WERI-Rb-1 (cell line): ENCODE measurements at regions not wholly inside any gene's neighbourhood (a gene's known extent, or its start where the extent isn't known, plus 50 kb on each side); places are given as distances from the start of the nearest gene placed in this dataset.

Experiments
- DNase-seq: peaks from one replicate; pipeline ENCODE4 v3.0.0-alpha.2; 2020
- H3K27ac ChIP-seq: fragments of 250-450 bp; sonication (Bioruptor Pico); 2 replicates; pipeline ENCODE4 v1.5.1; 2020; ENCODE audit warnings: mild to moderate bottlenecking, moderate library complexity
- H3K27me3 ChIP-seq: fragments of 250-450 bp; sonication (Bioruptor Pico); 2 replicates; pipeline ENCODE4 v1.5.1; 2021; ENCODE audit warnings: mild to moderate bottlenecking, low read depth, moderate library complexity; ENCODE audit not compliant: insufficient read depth, severe bottlenecking
- H3K36me3 ChIP-seq: fragments of 250-450 bp; sonication (Bioruptor Pico); 2 replicates; pipeline ENCODE4 v1.5.1; 2020; ENCODE audit warnings: mild to moderate bottlenecking, moderate library complexity
- H3K4me3 ChIP-seq: 2 replicates; pipeline ENCODE4 v1.5.1; 2011; ENCODE audit warnings: low read depth, mild to moderate bottlenecking, control low read depth, low read length
- H3K9me3 ChIP-seq: fragments of 250-450 bp; sonication (Bioruptor Pico); 2 replicates; pipeline ENCODE4 v1.5.1; 2021; ENCODE audit warnings: mild to moderate bottlenecking, moderate library complexity; ENCODE audit not compliant: severe bottlenecking
- CTCF ChIP-seq: IDR thresholded peaks from 2 replicates; pipeline ENCODE4 v1.5.1; 2011; ENCODE audit warnings: low read depth, mild to moderate bottlenecking, control low read depth, inconsistent platforms, low read length

- Histone ChIP-seq H3K4me3 (no peak overlapping the region), H3K27ac (no peak overlapping the region), H3K9me3 (no peaks in the 10 kb centered on the region), H3K36me3 (no peaks in the 10 kb centered on the region), H3K27me3 (no peaks in the 10 kb centered on the region)
- DNase-seq: no peak
- no peak for TF ChIP-seq CTCF
Observed at GRCh38 chr18:78246588-78246987, 733.0 kb upstream of the SALL3 start.

DNA sequence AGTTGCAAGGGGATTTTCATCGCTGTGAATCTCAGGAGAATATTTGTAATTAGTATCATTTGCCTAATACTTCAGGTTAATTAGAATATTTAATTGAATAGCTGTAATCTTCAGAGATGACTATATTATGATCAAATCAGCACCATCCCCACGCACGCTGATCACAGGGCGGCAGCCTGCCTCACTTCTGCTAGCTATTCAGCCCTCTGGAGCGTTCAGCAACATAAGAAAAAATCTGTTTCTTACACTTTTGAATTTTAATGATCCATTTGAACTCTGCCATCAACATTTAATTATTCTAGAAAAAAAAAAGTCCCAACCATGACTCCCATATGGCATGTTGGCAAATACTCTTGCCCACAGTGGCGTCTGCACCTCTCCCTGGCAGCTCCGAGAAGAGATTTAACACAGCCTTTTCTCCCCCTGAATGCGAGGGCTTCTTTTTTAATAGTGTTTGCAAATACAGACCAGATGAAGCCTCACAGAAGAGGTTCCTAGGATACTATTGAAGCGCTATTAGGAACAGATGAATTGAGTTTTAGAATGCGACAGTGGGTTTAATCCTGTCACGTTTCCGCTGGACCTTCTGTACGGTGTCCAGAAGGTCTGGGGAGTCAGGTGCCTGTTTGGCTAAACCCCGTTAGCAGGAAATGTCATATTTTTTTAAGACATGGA is 731.9 kb upstream of the SALL3 start:
- DNase-seq: peak; percentile 59
- H3K36me3 ChIP-seq: no peaks in the 10 kb centered on the region
- TF ChIP-seq CTCF: no peak
- peak overlapping the region; percentile 54 for H3K4me3 ChIP-seq
- no peaks in the 10 kb centered on the region for H3K9me3 ChIP-seq
- H3K27me3 ChIP-seq: no peaks in the 10 kb centered on the region
- H3K27ac ChIP-seq: peak overlapping the region; percentile 68

GRCh38 chr18:78255013-78255412 is 724.6 kb upstream of the SALL3 start:
- Histone ChIP-seq H3K27me3 (no peaks in the 10 kb centered on the region), H3K36me3 (no peaks in the 10 kb centered on the region), H3K9me3 (no peaks in the 10 kb centered on the region), H3K27ac (no peak overlapping the region), H3K4me3 (no peak overlapping the region)
- no peak for TF ChIP-seq CTCF
- no peak for DNase-seq

DNA sequence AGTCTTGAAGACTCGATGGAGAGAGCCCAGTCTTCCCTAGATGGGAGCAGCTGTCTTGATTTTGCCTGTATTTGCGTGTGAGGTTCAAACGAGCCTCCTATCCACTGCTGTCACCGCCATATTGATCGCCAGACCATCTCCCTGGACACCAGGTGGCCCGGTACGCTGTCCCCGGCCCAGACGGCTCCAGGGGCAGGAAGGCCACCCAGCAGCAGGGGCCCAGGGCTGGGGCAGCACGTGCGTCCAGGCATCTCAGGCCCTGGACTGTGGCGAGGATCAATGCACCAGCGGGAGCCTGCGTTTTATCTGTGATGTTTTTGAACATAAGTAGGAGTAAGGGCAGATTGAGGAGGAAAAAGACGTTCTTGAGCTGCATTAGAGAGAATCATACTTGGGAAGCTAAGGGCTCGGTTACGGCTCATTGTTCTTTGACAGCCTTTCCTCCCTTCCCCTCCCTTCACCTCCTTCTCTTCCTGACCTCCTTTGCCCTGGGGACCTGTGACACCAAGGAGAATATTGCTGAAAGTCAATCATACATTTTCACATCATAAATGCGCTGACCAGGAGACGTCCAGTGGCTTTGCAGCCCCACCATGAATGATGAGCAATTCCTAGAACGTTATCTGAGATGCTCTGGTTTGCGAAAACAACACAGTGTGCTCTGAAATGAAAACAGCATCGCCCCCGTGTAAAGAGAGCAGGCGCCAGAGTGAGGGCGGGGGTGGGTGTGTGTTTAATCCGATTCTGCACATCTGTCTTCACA is 711.2 kb upstream of the SALL3 start:
- Histone ChIP-seq H3K4me3 (no peak overlapping the region), H3K9me3 (no peaks in the 10 kb centered on the region), H3K36me3 (no peaks in the 10 kb centered on the region), H3K27ac (peak overlapping the region; percentile 41), H3K27me3 (no peaks in the 10 kb centered on the region)
- no peak for DNase-seq
- TF ChIP-seq CTCF: no peak

DNA sequence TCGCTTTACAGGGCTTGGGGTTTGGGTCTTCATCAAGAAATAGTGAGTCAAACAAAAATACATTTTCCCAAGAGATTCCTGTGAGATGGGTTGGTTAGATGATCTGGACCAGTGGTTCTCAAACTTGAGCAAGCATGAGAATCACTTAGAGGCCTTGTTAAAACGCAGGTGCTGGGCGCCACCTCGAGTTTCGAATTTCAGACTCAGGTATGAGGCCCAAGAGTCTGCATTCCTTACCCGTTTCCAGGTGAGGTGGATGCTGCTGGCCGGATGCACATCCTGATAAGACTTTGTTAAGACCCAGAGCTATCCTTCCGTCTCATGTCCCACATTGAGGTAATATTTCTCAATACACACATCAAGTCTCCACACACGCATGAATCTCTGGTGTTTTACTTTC is 707.8 kb upstream of the SALL3 start:
- no peak for TF ChIP-seq CTCF
- Histone ChIP-seq H3K27me3 (no peaks in the 10 kb centered on the region), H3K36me3 (no peaks in the 10 kb centered on the region), H3K4me3 (no peak overlapping the region), H3K9me3 (peaks cover 6% of the 10 kb centered on the region), H3K27ac (no peak overlapping the region)
- DNase-seq: no peak
